KBM-7 (cell line): ENCODE measurements at regions not wholly inside any gene's neighbourhood (a gene's known extent, or its start where the extent isn't known, plus 50 kb on each side); places are given as distances from the start of the nearest gene placed in this dataset.

Experiments used
- DNase-seq: peaks from one replicate; pipeline ENCODE4 v3.0.0-alpha.2; 2015
- in situ Hi-C: fragments of 300-500 bp; cut with MboI; formaldehyde crosslinking; loops from 2 replicates; pipeline ENCODE4 v1.14.3; 2020; ENCODE audit warnings: low sequenced_read_pairs, low pct_unique_long_range_greater_than_20kb, mixed read lengths

GRCh38 chr11:15896026-15896425 is 460.3 kb downstream of the SOX6 start:
- in situ Hi-C loops = no loop called here
- DNase-seq = no peak

GRCh38 chr11:15896530-15896929 is 459.8 kb downstream of the SOX6 start:
- no peak for DNase-seq
- in situ Hi-C loops = no loop called here

GRCh38 chr11:15897211-15897960 is 459.0 kb downstream of the SOX6 start:
- DNase-seq = no peak
- in situ Hi-C loops = no loop called here

GRCh38 chr11:15901054-15901453 is 455.3 kb downstream of the SOX6 start:
- in situ Hi-C loops = no loop called here
- DNase-seq = no peak

GRCh38 chr11:15901790-15902189 is 454.6 kb downstream of the SOX6 start:
- DNase-seq = no peak
- in situ Hi-C loops = no loop called here

- no peak for DNase-seq
- in situ Hi-C loops = no loop called here
Observed at GRCh38 chr11:15903246-15903645, 453.1 kb downstream of the SOX6 start.

- in situ Hi-C loops = no loop called here
Observed at GRCh38 chr11:15905366-15906104, 450.8 kb downstream of the SOX6 start.

DNA sequence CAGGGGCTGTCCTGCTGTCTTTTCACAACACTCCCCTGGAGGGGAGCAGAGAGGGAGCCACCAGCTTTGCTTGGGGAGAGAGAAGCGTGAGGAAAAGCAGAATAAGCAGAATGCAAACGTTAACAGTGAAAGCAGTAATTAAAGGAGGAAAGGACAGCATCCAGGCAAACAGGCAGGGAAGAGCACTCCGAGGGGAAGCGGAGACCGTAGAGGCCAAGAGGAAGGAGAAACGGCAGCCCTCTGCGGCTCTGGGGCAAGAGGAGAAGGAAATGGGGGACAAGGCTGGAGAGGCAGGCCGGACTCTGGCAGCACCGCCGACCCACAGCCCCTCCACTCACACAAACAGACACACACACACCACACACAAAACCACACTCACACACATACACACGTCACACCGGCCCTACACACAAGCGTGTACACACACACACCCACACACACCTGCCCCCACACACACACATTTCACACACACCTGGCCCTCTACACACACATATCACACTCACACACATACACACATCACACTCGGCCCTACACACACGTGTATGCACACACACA is 449.8 kb downstream of the SOX6 start:
- no peak for DNase-seq
- in situ Hi-C loops = no loop called here

More at GRCh38 chr11:15905366-15906104, 450.8 kb downstream of the SOX6 start:
- DNase-seq = no peak

GRCh38 chr11:15907806-15908205 is 448.5 kb downstream of the SOX6 start:
- in situ Hi-C loops = no loop called here
- no peak for DNase-seq

DNA sequence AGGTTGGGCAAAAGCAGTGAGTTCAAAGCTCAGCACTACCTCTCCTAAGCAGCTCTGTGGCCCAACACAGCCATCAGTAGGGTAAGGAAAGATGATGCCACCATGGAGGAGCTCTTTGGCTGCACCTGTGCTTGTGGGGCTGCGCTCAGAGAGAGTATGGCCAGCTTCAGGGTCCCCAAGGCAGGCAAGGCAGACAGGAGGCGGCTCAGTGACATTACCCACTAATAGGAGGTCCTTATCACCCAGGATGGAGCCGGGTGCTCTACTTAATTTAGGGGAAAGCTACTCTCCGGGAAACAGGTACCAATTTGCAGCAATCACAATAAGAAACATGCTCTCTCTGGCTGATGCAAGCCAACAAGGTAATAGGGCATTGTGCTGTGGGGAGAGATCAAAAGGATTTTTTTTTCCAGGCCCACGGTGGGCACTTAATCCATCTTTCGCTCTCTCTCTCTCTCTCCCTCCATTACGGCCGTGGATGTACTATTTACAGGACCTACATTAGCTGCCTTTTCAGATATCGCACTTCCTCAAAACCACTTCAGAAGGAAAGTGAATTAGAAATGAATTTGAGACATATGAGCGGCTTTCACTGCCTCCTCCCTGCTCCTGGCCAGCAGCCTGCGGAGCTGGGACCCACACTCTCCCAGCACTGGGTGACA is 446.3 kb downstream of the SOX6 start:
- in situ Hi-C loops = no loop called here
- no peak for DNase-seq

DNA sequence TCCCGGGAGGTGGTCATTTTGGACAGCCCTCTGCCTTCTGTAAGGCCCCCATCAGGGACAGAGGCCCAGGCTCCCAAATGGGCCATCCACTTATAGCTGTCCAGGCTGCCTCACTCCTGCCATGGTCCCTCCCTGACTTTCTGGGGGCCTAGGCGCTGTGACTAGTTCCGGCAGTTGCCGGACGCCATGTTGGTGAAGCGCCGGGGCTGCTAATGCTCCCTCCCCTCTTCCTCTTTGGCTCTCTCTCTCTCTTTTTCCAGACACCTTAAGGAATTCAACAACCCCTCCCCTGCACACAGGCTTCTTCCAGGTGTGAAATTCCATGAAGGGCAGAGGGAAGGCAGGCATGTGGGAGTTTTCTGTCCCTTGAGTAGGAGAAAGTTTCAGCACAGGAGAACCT is 445.6 kb downstream of the SOX6 start:
- in situ Hi-C loops = no loop called here
- DNase-seq = no peak

- DNase-seq = no peak
- in situ Hi-C loops = no loop called here
Observed at GRCh38 chr11:15911377-15912044, 444.8 kb downstream of the SOX6 start.

DNA sequence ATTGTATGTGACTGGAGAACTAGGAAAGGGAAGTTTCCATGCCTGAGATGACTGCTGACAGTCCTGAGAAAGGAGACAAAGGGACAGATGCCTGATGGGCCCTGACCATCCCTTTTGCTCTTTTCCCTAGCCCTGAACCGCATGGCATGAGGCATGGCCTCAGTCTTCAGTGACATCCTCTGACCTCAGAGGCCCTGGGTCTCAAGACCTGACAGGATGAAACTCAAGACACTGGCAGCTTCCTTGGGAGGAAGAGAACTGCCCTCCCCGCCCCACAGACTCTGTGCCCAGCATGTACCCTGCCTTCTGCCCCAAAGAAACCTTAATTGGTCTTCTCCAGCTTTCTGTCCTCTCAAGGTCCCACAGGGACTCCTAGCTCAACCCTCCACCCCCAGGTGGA is 444.1 kb downstream of the SOX6 start:
- no peak for DNase-seq
- in situ Hi-C loops = no loop called here

GRCh38 chr11:15912825-15913224 is 443.5 kb downstream of the SOX6 start:
- DNase-seq = no peak
- in situ Hi-C loops = no loop called here

GRCh38 chr11:15913261-15913660 is 443.1 kb downstream of the SOX6 start:
- DNase-seq = no peak
- in situ Hi-C loops = no loop called here
